GM23338 (cell line): ENCODE measurements at regions not wholly inside any gene's neighbourhood (a gene's known extent, or its start where the extent isn't known, plus 50 kb on each side); places are given as distances from the start of the nearest gene placed in this dataset.
A peak's percentile ranks its signal among the peaks of the same experiment; 100 is the strongest.

Experiments
- ATAC-seq: fragments of 200-7000 bp; cut with Tn5 transposase; 3 replicates; pipeline ENCODE4 v1.9.1; 2020
- DNase-seq: peaks from one replicate; pipeline ENCODE4 v3.0.0-alpha.2; 2015; ENCODE audit warnings: low spot score
- H2AFZ ChIP-seq: fragments of 200-600 bp; sonication (generic); 2 replicates; pipeline ENCODE4 v1.8.0; 2016; ENCODE audit warnings: antibody characterized with exemption, mild to moderate bottlenecking, moderate library complexity
- H3F3A ChIP-seq: fragments of 200-600 bp; sonication (generic); replicated peaks from 2 replicates; pipeline ENCODE4 v1.8.0; 2017; ENCODE audit warnings: antibody characterized with exemption, mixed run types, low read depth
- H3K27ac ChIP-seq: fragments of 200-600 bp; sonication (generic); 2 replicates; pipeline ENCODE4 v1.6.1; 2016; ENCODE audit warnings: low read depth
- H3K27me3 ChIP-seq: fragments of 200-600 bp; sonication (generic); 2 replicates; pipeline ENCODE4 v1.8.0; 2016; ENCODE audit warnings: mild to moderate bottlenecking, mixed run types, moderate library complexity; ENCODE audit not compliant: insufficient read depth
- H3K36me3 ChIP-seq: fragments of 200-600 bp; sonication (generic); 2 replicates; pipeline ENCODE4 v1.8.0; 2016; ENCODE audit warnings: mild to moderate bottlenecking; ENCODE audit not compliant: insufficient read depth
- H3K4me1 ChIP-seq: fragments of 200-600 bp; sonication (generic); 2 replicates; pipeline ENCODE4 v1.8.0; 2016; ENCODE audit warnings: mild to moderate bottlenecking, moderate library complexity; ENCODE audit not compliant: insufficient read depth
- H3K4me2 ChIP-seq: fragments of 200-600 bp; sonication (generic); 2 replicates; pipeline ENCODE4 v1.7.1; 2017; ENCODE audit warnings: mixed run types
- H3K4me3 ChIP-seq: fragments of 200-600 bp; sonication (generic); 2 replicates; pipeline ENCODE4 v1.6.1; 2016; ENCODE audit warnings: mixed run types
- H3K79me2 ChIP-seq: fragments of 200-600 bp; sonication (generic); replicated peaks from 2 replicates; pipeline ENCODE4 v1.8.0; 2017; ENCODE audit warnings: mild to moderate bottlenecking; ENCODE audit not compliant: insufficient read depth
- H3K9me2 ChIP-seq: fragments of 200-600 bp; sonication (generic); 2 replicates; pipeline ENCODE4 v1.8.0; 2017; ENCODE audit not compliant: insufficient read depth
- H4K20me1 ChIP-seq: fragments of 200-600 bp; sonication (generic); replicated peaks from 2 replicates; pipeline ENCODE4 v1.8.0; 2017; ENCODE audit warnings: mild to moderate bottlenecking; ENCODE audit not compliant: insufficient read depth
- H3K27ac Mint-ChIP-seq: 2 replicates; pipeline ENCODE4 v1.8.0; 2020; ENCODE audit warnings: inconsistent platforms, mild to moderate bottlenecking, moderate library complexity, mixed read lengths
- H3K27me3 Mint-ChIP-seq: 3 replicates; pipeline ENCODE4 v1.8.0; 2022; ENCODE audit warnings: low read depth, mild to moderate bottlenecking, moderate library complexity, mixed read lengths, inconsistent platforms; ENCODE audit not compliant: insufficient read depth, poor library complexity
- H3K36me3 Mint-ChIP-seq: 3 replicates; pipeline ENCODE4 v1.8.0; 2021; ENCODE audit warnings: low read depth, mild to moderate bottlenecking, inconsistent platforms, moderate library complexity, mixed read lengths
- H3K4me1 Mint-ChIP-seq: 3 replicates; pipeline ENCODE4 v1.8.0; 2020; ENCODE audit warnings: mild to moderate bottlenecking, inconsistent platforms, mixed read lengths
- H3K4me3 Mint-ChIP-seq: 3 replicates; pipeline ENCODE4 v1.8.0; 2021; ENCODE audit warnings: moderate library complexity, mild to moderate bottlenecking, inconsistent platforms, mixed read lengths
- H3K9me3 Mint-ChIP-seq: 3 replicates; pipeline ENCODE4 v1.8.0; 2020; ENCODE audit warnings: moderate library complexity, mild to moderate bottlenecking, inconsistent platforms, mixed read lengths
- CREB1 ChIP-seq: fragments of 250-450 bp; sonication (Bioruptor Pico); IDR thresholded peaks from 2 replicates; pipeline ENCODE4 v1.5.0; 2020; ENCODE audit warnings: low read depth, mild to moderate bottlenecking, moderate library complexity
- JUNB ChIP-seq: IDR thresholded peaks from one replicate; pipeline ENCODE4 v1.6.1; 2016; ENCODE audit warnings: antibody characterized with exemption; ENCODE audit not compliant: unreplicated experiment
- ZNF114 ChIP-seq: fragments of 250-450 bp; sonication (Bioruptor Pico); IDR thresholded peaks from 2 replicates; pipeline ENCODE4 v1.5.0; 2020; ENCODE audit warnings: mild to moderate bottlenecking, moderate library complexity
- TF ChIP-seq, protein P1 (sequence below): fragments of 250-450 bp; sonication (Bioruptor Pico); IDR thresholded peaks from 2 replicates; pipeline ENCODE4 v1.5.0; 2020; ENCODE audit warnings: mild to moderate bottlenecking, moderate library complexity
- TF ChIP-seq, protein P2 (sequence below), 2 experiments: fragments of 200-600 bp in 1 of 2; sonication (generic) in 1 of 2; conservative IDR thresholded peaks; 2 replicates each; pipeline versions ENCODE4 v1.5.1 to v1.6.1; 2016 to 2017; ENCODE audit warnings: antibody characterized with exemption in 2 of 2, low read depth in 2 of 2, mild to moderate bottlenecking in 2 of 2, moderate library complexity in 1 of 2

DNA sequence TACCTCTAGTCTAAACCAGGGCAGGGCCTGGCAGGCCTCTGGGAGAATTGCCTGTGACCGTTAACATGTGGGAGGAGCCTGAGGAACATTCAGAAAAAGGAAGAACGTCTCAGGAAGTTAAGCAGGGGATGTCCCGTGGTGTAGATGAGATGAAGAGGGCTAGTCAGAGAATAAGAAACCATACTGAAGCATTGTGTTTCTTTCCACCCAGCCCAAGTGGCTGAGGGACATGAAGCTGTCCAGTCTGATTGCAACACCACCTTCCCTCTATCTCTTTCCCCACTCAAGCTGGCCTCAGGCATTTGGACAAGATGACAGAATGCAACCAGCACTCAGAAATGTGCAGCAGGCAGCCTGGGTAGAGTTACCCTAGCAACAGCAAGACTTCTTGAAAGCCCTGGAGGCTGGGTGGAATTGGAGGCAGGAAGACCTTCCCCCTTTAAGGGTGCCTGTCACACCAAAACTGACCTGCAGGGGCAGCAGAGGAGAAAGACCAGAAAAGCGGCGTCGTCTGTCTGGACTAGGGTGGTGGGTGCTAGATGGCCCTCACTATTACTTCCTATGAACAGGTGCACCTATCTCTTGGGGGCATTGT, 186.1 kb downstream of the UNC5CL start (continued):
- TF ChIP-seq, protein P1, sequence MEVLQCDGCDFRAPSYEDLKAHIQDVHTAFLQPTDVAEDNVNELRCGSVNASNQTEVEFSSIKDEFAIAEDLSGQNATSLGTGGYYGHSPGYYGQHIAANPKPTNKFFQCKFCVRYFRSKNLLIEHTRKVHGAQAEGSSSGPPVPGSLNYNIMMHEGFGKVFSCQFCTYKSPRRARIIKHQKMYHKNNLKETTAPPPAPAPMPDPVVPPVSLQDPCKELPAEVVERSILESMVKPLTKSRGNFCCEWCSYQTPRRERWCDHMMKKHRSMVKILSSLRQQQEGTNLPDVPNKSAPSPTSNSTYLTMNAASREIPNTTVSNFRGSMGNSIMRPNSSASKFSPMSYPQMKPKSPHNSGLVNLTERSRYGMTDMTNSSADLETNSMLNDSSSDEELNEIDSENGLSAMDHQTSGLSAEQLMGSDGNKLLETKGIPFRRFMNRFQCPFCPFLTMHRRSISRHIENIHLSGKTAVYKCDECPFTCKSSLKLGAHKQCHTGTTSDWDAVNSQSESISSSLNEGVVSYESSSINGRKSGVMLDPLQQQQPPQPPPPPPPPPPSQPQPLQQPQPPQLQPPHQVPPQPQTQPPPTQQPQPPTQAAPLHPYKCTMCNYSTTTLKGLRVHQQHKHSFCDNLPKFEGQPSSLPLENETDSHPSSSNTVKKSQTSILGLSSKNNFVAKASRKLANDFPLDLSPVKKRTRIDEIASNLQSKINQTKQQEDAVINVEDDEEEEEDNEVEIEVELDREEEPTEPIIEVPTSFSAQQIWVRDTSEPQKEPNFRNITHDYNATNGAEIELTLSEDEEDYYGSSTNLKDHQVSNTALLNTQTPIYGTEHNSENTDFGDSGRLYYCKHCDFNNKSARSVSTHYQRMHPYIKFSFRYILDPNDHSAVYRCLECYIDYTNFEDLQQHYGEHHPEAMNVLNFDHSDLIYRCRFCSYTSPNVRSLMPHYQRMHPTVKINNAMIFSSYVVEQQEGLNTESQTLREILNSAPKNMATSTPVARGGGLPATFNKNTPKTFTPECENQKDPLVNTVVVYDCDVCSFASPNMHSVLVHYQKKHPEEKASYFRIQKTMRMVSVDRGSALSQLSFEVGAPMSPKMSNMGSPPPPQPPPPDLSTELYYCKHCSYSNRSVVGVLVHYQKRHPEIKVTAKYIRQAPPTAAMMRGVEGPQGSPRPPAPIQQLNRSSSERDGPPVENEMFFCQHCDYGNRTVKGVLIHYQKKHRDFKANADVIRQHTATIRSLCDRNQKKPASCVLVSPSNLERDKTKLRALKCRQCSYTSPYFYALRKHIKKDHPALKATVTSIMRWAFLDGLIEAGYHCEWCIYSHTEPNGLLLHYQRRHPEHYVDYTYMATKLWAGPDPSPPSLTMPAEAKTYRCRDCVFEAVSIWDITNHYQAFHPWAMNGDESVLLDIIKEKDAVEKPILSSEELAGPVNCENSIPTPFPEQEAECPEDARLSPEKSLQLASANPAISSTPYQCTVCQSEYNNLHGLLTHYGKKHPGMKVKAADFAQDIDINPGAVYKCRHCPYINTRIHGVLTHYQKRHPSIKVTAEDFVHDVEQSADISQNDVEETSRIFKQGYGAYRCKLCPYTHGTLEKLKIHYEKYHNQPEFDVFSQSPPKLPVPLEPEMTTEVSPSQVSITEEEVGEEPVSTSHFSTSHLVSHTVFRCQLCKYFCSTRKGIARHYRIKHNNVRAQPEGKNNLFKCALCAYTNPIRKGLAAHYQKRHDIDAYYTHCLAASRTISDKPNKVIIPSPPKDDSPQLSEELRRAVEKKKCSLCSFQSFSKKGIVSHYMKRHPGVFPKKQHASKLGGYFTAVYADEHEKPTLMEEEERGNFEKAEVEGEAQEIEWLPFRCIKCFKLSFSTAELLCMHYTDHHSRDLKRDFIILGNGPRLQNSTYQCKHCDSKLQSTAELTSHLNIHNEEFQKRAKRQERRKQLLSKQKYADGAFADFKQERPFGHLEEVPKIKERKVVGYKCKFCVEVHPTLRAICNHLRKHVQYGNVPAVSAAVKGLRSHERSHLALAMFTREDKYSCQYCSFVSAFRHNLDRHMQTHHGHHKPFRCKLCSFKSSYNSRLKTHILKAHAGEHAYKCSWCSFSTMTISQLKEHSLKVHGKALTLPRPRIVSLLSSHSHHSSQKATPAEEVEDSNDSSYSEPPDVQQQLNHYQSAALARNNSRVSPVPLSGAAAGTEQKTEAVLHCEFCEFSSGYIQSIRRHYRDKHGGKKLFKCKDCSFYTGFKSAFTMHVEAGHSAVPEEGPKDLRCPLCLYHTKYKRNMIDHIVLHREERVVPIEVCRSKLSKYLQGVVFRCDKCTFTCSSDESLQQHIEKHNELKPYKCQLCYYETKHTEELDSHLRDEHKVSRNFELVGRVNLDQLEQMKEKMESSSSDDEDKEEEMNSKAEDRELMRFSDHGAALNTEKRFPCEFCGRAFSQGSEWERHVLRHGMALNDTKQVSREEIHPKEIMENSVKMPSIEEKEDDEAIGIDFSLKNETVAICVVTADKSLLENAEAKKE (CRISPR knock-in tag): peak; percentile 41; the same call in 1 of the 2 replicates
- no peak for TF ChIP-seq CREB1
- TF ChIP-seq, protein P2, sequence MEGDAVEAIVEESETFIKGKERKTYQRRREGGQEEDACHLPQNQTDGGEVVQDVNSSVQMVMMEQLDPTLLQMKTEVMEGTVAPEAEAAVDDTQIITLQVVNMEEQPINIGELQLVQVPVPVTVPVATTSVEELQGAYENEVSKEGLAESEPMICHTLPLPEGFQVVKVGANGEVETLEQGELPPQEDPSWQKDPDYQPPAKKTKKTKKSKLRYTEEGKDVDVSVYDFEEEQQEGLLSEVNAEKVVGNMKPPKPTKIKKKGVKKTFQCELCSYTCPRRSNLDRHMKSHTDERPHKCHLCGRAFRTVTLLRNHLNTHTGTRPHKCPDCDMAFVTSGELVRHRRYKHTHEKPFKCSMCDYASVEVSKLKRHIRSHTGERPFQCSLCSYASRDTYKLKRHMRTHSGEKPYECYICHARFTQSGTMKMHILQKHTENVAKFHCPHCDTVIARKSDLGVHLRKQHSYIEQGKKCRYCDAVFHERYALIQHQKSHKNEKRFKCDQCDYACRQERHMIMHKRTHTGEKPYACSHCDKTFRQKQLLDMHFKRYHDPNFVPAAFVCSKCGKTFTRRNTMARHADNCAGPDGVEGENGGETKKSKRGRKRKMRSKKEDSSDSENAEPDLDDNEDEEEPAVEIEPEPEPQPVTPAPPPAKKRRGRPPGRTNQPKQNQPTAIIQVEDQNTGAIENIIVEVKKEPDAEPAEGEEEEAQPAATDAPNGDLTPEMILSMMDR (conservative IDR thresholded peaks at IDR 0.05; ENCODE audit: low read depth in 2 of 2): peak; percentile 57 to 67

DNA sequence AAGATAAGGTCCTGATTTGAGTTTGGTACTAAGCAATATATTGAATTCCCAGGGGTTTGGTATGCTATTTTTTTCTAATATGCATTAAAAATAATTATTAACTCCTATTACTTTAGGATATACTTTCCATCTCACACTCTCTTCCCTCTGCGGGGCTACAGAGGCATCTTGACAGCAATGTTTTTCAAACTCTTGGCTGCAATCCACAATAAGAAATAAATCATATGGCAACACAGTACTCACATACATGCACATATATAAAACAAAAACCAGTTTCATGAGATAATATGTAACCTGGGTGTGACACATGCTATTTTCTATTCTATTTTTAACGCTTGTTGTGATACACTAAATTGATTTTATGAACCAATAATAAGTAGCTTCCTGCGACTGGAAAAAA, 189.5 kb downstream of the UNC5CL start:
- H2AFZ ChIP-seq: no peak overlapping the region
- H3K79me2 ChIP-seq: no peaks in the 10 kb centered on the region
- no peaks in the 10 kb centered on the region for H3K4me1 Mint-ChIP-seq
- H3K27ac ChIP-seq: no peak overlapping the region
- no peaks in the 10 kb centered on the region for H3K9me2 ChIP-seq
- no peak overlapping the region for H3K4me3 ChIP-seq
- no peak overlapping the region for H3K4me2 ChIP-seq
- TF ChIP-seq JUNB: no peak
- TF ChIP-seq, protein P1 (CRISPR knock-in tag): no peak
- no peak for TF ChIP-seq ZNF114 (CRISPR knock-in tag)
- H3K4me3 Mint-ChIP-seq: no peak overlapping the region
- DNase-seq: no peak
- H3K27me3 ChIP-seq: no peaks in the 10 kb centered on the region
- H3K9me3 Mint-ChIP-seq: no peaks in the 10 kb centered on the region; the same call in 2 of the 3 replicates
- no peaks in the 10 kb centered on the region for H4K20me1 ChIP-seq
- no peak for ATAC-seq
- no peak overlapping the region for H3K27ac Mint-ChIP-seq
- no peaks in the 10 kb centered on the region for H3F3A ChIP-seq
- H3K27me3 Mint-ChIP-seq: peaks cover 2% of the 10 kb centered on the region
- H3K36me3 ChIP-seq: no peaks in the 10 kb centered on the region
- no peaks in the 10 kb centered on the region for H3K36me3 Mint-ChIP-seq
- no peaks in the 10 kb centered on the region for H3K4me1 ChIP-seq
